Transverse colon (tissue), 4 donors: ENCODE measurements at regions not wholly inside any gene's neighbourhood (a gene's known extent, or its start where the extent isn't known, plus 50 kb on each side); places are given as distances from the start of the nearest gene placed in this dataset.

Experiments used
- DNase-seq: peaks from one replicate; pipeline ENCODE4 v3.0.0-alpha.2; 2019
- H3K27ac ChIP-seq, 4 donors: fragments of 200-600 bp; sonication (generic); 2 replicates each; pipeline ENCODE4 v1.5.1; 2016 to 2018; ENCODE audit warnings: inconsistent platforms in 4 of 4
- H3K27me3 ChIP-seq: fragments of 200-600 bp; sonication (generic); 2 replicates; pipeline ENCODE4 v1.5.1; 2017; ENCODE audit warnings: inconsistent platforms
- H3K36me3 ChIP-seq, 4 donors: fragments of 200-600 bp; sonication (generic); 2 replicates each; pipeline ENCODE4 v1.5.1; 2017 to 2019; ENCODE audit warnings: inconsistent platforms in 4 of 4
- H3K4me1 ChIP-seq, 4 donors: fragments of 200-600 bp; sonication (generic); 2 replicates each; pipeline ENCODE4 v1.5.1; 2017 to 2020; ENCODE audit warnings: inconsistent platforms in 4 of 4
- H3K4me3 ChIP-seq, 4 donors: fragments of 200-600 bp; sonication (generic); 1 replicate in 1 of 4; 2 replicates in 3 of 4; pipeline versions ENCODE4 v1.5.1 to v1.6.1; 2017 to 2019; ENCODE audit warnings: inconsistent platforms in 4 of 4
- H3K9me3 ChIP-seq, 2 donors: fragments of 200-600 bp; sonication (generic); 2 replicates each; pipeline ENCODE4 v1.5.1; 2017 to 2019; ENCODE audit warnings: inconsistent platforms in 2 of 2
- CTCF ChIP-seq, 5 experiments: fragments of 200-600 bp in 3 of 5; fragments of 450-650 bp in 2 of 5; sonication (generic) in 3 of 5; IDR thresholded peaks; 1 replicate in 2 of 5; 2 replicates in 3 of 5; pipeline ENCODE4 v1.5.1; 2016 to 2017; ENCODE audit warnings: antibody characterized with exemption in 5 of 5, inconsistent platforms in 3 of 5, mild to moderate bottlenecking in 2 of 5, moderate library complexity in 1 of 5
- EP300 ChIP-seq: sonication (generic); formaldehyde crosslinking; IDR thresholded peaks from one replicate; pipeline ENCODE4 v1.6.1; 2017; ENCODE audit warnings: antibody characterized with exemption, low read depth
- POLR2A ChIP-seq: fragments of 450-650 bp; IDR thresholded peaks from one replicate; pipeline ENCODE4 v1.6.1; 2016; ENCODE audit warnings: antibody characterized with exemption, mild to moderate bottlenecking, moderate library complexity
- POLR2AphosphoS5 ChIP-seq, 3 donors: sonication (generic); formaldehyde crosslinking; IDR thresholded peaks; one replicate each; pipeline ENCODE4 v1.6.1; 2016; ENCODE audit warnings: antibody characterized with exemption in 3 of 3
- WGBS, 2 donors: methylation state at CpG; one replicate each; pipeline ENCODE4 v1.1.5; 2018; ENCODE audit warnings: low coverage in 1 of 2; 5-methylcytosine and 5-hydroxymethylcytosine counted together
- in situ Hi-C, 4 donors: fragments of 200-750 bp; cut with MboI; loops; one replicate each; pipeline versions ENCODE4 v1.15.0 to v1.15.1; 2017; ENCODE audit warnings: low sequenced_read_pairs in 3 of 4, low pct_ligation_motif_present in 1 of 4, low pct_unique_long_range_greater_than_20kb in 1 of 4
- intact Hi-C: fragments of 100-400 bp; cut with DNase I; formaldehyde crosslinking; loops from one replicate; pipeline ENCODE4 v1.15.1; 2023; ENCODE audit warnings: low total_unique reads

- H3K9me3 ChIP-seq = no peaks in the 10 kb centered on the region
- H3K27ac ChIP-seq = no peak overlapping the region
- H3K36me3 ChIP-seq = no peaks in the 10 kb centered on the region
- H3K4me1 ChIP-seq = no peaks in the 10 kb centered on the region
- H3K4me3 ChIP-seq = no peak overlapping the region
- WGBS, 2 donors = 0 to 49% methylated on average over 1 of the region's 1 CpG
- in situ Hi-C loops (no loop called here), intact Hi-C loops (no loop called here)
- TF ChIP-seq POLR2A (no peak), EP300 (no peak), CTCF (IDR thresholded peaks at IDR 0.05) (no peak), POLR2AphosphoS5 (IDR thresholded peaks at IDR 0.05) (no peak)
- DNase-seq = no peak
- no peaks in the 10 kb centered on the region for H3K27me3 ChIP-seq
These were observed 208.9 kb downstream of the ARL4A start for GRCh38 chr7:12896316-12896715.

- TF ChIP-seq CTCF (IDR thresholded peaks at IDR 0.05) (no peak), EP300 (no peak), POLR2AphosphoS5 (IDR thresholded peaks at IDR 0.05) (no peak), POLR2A (no peak)
- H3K27ac ChIP-seq = no peak overlapping the region
- no peak for DNase-seq
- in situ Hi-C loops (no loop called here), intact Hi-C loops (no loop called here)
- no peaks in the 10 kb centered on the region for H3K9me3 ChIP-seq
- no peak overlapping the region for H3K4me3 ChIP-seq
- 84 to 94% methylated on average over 2 of the region's 2 CpGs for WGBS, 2 donors
- H3K4me1 ChIP-seq = no peaks in the 10 kb centered on the region
- H3K27me3 ChIP-seq = no peaks in the 10 kb centered on the region
- H3K36me3 ChIP-seq = no peaks in the 10 kb centered on the region
These were observed 210.6 kb downstream of the ARL4A start for GRCh38 chr7:12898004-12898403.

GRCh38 chr7:12898620-12899019 is 211.2 kb downstream of the ARL4A start:
- WGBS, 2 donors = 69 to 88% methylated on average over 3 of the region's 3 CpGs
- Histone ChIP-seq H3K4me1 (no peaks in the 10 kb centered on the region), H3K27ac (no peak overlapping the region), H3K9me3 (no peaks in the 10 kb centered on the region), H3K27me3 (no peaks in the 10 kb centered on the region), H3K36me3 (no peaks in the 10 kb centered on the region), H3K4me3 (no peak overlapping the region)
- TF ChIP-seq POLR2A = no peak
- no peak for TF ChIP-seq CTCF (IDR thresholded peaks at IDR 0.05)
- no peak for TF ChIP-seq POLR2AphosphoS5 (IDR thresholded peaks at IDR 0.05)
- no peak for TF ChIP-seq EP300
- in situ Hi-C loops (no loop called here), intact Hi-C loops (no loop called here)
- no peak for DNase-seq

- in situ Hi-C loops (no loop called here), intact Hi-C loops (no loop called here)
- no peak for DNase-seq
- H3K9me3 ChIP-seq = no peaks in the 10 kb centered on the region
- 76 to 90% methylated on average over 5 of the region's 5 CpGs for WGBS, 2 donors
- no peaks in the 10 kb centered on the region for H3K36me3 ChIP-seq
- TF ChIP-seq POLR2A = no peak
- TF ChIP-seq POLR2AphosphoS5 (IDR thresholded peaks at IDR 0.05) = no peak
- no peak for TF ChIP-seq CTCF (IDR thresholded peaks at IDR 0.05)
- H3K4me1 ChIP-seq = no peaks in the 10 kb centered on the region
- H3K27me3 ChIP-seq = no peaks in the 10 kb centered on the region
- no peak overlapping the region for H3K4me3 ChIP-seq
- no peak overlapping the region for H3K27ac ChIP-seq
These were observed 218.2 kb downstream of the ARL4A start for GRCh38 chr7:12905671-12906070.
